OCI-LY1 (cell line): ENCODE measurements at regions not wholly inside any gene's neighbourhood (a gene's known extent, or its start where the extent isn't known, plus 50 kb on each side); places are given as distances from the start of the nearest gene placed in this dataset.

Experiments used
- H2AFZ ChIP-seq: fragments of 200-600 bp; sonication (generic), shearing (Covaris generic); 2 replicates; pipeline ENCODE4 v1.6.0; 2014; ENCODE audit warnings: antibody characterized with exemption, mild to moderate bottlenecking, low read length
- H3F3A ChIP-seq: fragments of 200-600 bp; sonication (generic), shearing (Covaris generic); 2 replicates; pipeline ENCODE4 v1.6.0; 2014; ENCODE audit warnings: mild to moderate bottlenecking, antibody characterized with exemption, low read length, moderate library complexity; ENCODE audit not compliant: insufficient read depth
- H3K27ac ChIP-seq: fragments of 200-600 bp; sonication (generic); 2 replicates; pipeline ENCODE4 v1.5.1; 2014; ENCODE audit warnings: low read length, mixed run types, mild to moderate bottlenecking, low read depth; ENCODE audit not compliant: poor library complexity, severe bottlenecking
- H3K27me3 ChIP-seq: fragments of 200-600 bp; sonication (generic); 2 replicates; pipeline ENCODE4 v1.6.0; 2014; ENCODE audit warnings: antibody characterized with exemption, mild to moderate bottlenecking, low read length, moderate library complexity; ENCODE audit not compliant: insufficient read depth
- H3K36me3 ChIP-seq: fragments of 200-600 bp; sonication (generic); 2 replicates; pipeline ENCODE4 v1.6.1; 2014; ENCODE audit warnings: mild to moderate bottlenecking, antibody characterized with exemption, low read length, moderate library complexity, mixed read lengths; ENCODE audit not compliant: insufficient read depth
- H3K4me1 ChIP-seq: fragments of 200-600 bp; sonication (generic); 2 replicates; pipeline ENCODE4 v1.5.1; 2014; ENCODE audit warnings: mild to moderate bottlenecking, low read length, moderate library complexity; ENCODE audit not compliant: insufficient read depth, severe bottlenecking
- H3K4me2 ChIP-seq: fragments of 200-600 bp; sonication (generic), shearing (Covaris generic); 2 replicates; pipeline ENCODE4 v1.6.1; 2014; ENCODE audit warnings: low read length
- H3K4me3 ChIP-seq: fragments of 200-600 bp; sonication (generic); 2 replicates; pipeline ENCODE4 v1.5.1; 2014; ENCODE audit warnings: low read length, low read depth, mild to moderate bottlenecking, mixed read lengths; ENCODE audit not compliant: poor library complexity, severe bottlenecking
- H3K79me2 ChIP-seq: fragments of 200-600 bp; shearing (Covaris generic); 2 replicates; pipeline ENCODE4 v1.6.1; 2016; ENCODE audit warnings: mixed run types, low read length, mixed read lengths; ENCODE audit not compliant: insufficient read depth
- H3K9ac ChIP-seq: fragments of 200-600 bp; sonication (generic), shearing (Covaris generic); 2 replicates; pipeline ENCODE4 v1.6.1; 2014; ENCODE audit warnings: mild to moderate bottlenecking, low read length, mixed read lengths
- H3K9me2 ChIP-seq: fragments of 200-600 bp; sonication (generic), shearing (Covaris generic); 2 replicates; pipeline ENCODE4 v1.6.1; 2014; ENCODE audit warnings: low read depth, mild to moderate bottlenecking, low read length, mixed read lengths
- H3K9me3 ChIP-seq: fragments of 200-600 bp; shearing (Covaris generic); 2 replicates; pipeline ENCODE4 v1.6.1; 2014; ENCODE audit warnings: low read length, mixed read lengths
- H4K20me1 ChIP-seq: fragments of 200-600 bp; sonication (generic), shearing (Covaris generic); 2 replicates; pipeline ENCODE4 v1.6.0; 2016; ENCODE audit warnings: mild to moderate bottlenecking, low read length; ENCODE audit not compliant: insufficient read depth
- EZH2 ChIP-seq: fragments of 200-600 bp; sonication (generic), shearing (Covaris generic); IDR thresholded peaks from 2 replicates; pipeline ENCODE4 v1.8.0; 2017; ENCODE audit warnings: borderline replicate concordance, mixed run types, mild to moderate bottlenecking, antibody characterized with exemption, low read length, moderate library complexity, mixed read lengths
- TF ChIP-seq, protein P1 (sequence below): fragments of 200-600 bp; sonication (generic), shearing (Covaris generic); IDR thresholded peaks from 2 replicates; pipeline ENCODE4 v1.5.1; 2017; ENCODE audit warnings: mild to moderate bottlenecking, antibody characterized with exemption, low read length, moderate library complexity, mixed read lengths

DNA sequence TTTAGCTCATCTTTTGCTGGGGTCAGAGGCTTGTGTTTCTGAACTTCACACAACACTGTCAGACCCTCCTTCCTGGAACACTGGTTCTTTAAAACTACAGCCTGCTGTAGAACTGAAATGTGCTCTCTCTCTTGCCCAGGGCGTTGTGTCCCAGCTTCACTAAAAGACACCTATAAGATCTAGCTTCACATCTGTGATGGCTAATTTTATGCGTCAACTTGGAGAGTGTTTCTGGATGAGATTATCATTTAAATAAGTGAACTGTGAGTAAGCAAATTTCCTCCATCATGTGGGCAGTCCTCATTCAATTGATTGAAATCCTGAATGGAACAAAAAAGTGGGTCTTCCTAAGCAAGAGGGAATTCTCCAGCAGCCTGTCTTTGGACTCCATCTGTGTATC lies 140.3 kb downstream of the OSR1 start:
- H3K4me3 ChIP-seq: no peak overlapping the region
- H3K9me3 ChIP-seq: no peaks in the 10 kb centered on the region
- no peak overlapping the region for H3K9ac ChIP-seq
- H3K27me3 ChIP-seq: no peaks in the 10 kb centered on the region
- H3K4me1 ChIP-seq: no peaks in the 10 kb centered on the region
- no peaks in the 10 kb centered on the region for H3K9me2 ChIP-seq
- no peak overlapping the region for H2AFZ ChIP-seq
- no peaks in the 10 kb centered on the region for H3F3A ChIP-seq
- no peak overlapping the region for H3K27ac ChIP-seq
- H4K20me1 ChIP-seq: no peaks in the 10 kb centered on the region
- TF ChIP-seq EZH2: no peak
- TF ChIP-seq, protein P1, sequence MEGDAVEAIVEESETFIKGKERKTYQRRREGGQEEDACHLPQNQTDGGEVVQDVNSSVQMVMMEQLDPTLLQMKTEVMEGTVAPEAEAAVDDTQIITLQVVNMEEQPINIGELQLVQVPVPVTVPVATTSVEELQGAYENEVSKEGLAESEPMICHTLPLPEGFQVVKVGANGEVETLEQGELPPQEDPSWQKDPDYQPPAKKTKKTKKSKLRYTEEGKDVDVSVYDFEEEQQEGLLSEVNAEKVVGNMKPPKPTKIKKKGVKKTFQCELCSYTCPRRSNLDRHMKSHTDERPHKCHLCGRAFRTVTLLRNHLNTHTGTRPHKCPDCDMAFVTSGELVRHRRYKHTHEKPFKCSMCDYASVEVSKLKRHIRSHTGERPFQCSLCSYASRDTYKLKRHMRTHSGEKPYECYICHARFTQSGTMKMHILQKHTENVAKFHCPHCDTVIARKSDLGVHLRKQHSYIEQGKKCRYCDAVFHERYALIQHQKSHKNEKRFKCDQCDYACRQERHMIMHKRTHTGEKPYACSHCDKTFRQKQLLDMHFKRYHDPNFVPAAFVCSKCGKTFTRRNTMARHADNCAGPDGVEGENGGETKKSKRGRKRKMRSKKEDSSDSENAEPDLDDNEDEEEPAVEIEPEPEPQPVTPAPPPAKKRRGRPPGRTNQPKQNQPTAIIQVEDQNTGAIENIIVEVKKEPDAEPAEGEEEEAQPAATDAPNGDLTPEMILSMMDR: no peak
- H3K79me2 ChIP-seq: no peaks in the 10 kb centered on the region
- no peaks in the 10 kb centered on the region for H3K36me3 ChIP-seq
- no peak overlapping the region for H3K4me2 ChIP-seq

GRCh38 chr2:19216676-19217602 lies 141.5 kb downstream of the OSR1 start:
- H3K27ac ChIP-seq: no peak overlapping the region
- H4K20me1 ChIP-seq: no peaks in the 10 kb centered on the region
- H3K9ac ChIP-seq: no peak overlapping the region
- no peaks in the 10 kb centered on the region for H3K4me1 ChIP-seq
- H3F3A ChIP-seq: no peaks in the 10 kb centered on the region
- H3K9me3 ChIP-seq: no peaks in the 10 kb centered on the region
- no peaks in the 10 kb centered on the region for H3K36me3 ChIP-seq
- H3K27me3 ChIP-seq: no peaks in the 10 kb centered on the region
- no peak overlapping the region for H3K4me2 ChIP-seq
- no peaks in the 10 kb centered on the region for H3K79me2 ChIP-seq
- TF ChIP-seq, protein P1: no peak
- TF ChIP-seq EZH2: no peak
- H3K4me3 ChIP-seq: no peak overlapping the region
- H3K9me2 ChIP-seq: no peaks in the 10 kb centered on the region
- H2AFZ ChIP-seq: no peak overlapping the region

DNA sequence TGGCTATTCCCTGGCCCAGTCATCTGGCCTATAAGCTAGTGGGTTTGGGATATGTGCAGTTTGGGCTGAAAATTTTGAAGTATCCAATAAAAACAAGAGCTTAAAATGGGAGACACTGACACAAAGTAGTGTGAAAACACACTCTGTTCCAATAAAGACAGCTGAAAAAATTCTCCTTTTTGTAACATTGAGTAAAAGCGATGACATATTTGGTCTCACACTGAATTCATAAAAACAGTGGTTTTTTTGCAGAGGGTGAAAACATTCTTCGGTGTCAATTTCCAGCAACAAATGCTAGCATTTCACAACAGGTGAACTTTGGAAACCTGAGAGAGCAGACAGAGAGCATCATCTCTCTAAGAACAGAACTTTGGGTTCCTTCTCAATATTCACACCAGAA lies 142.2 kb downstream of the OSR1 start:
- H3K9ac ChIP-seq: no peak overlapping the region
- TF ChIP-seq EZH2: no peak
- TF ChIP-seq, protein P1: no peak
- H3K9me3 ChIP-seq: no peaks in the 10 kb centered on the region
- no peak overlapping the region for H2AFZ ChIP-seq
- H3F3A ChIP-seq: no peaks in the 10 kb centered on the region
- no peaks in the 10 kb centered on the region for H3K4me1 ChIP-seq
- no peak overlapping the region for H3K4me2 ChIP-seq
- no peaks in the 10 kb centered on the region for H3K79me2 ChIP-seq
- H4K20me1 ChIP-seq: no peaks in the 10 kb centered on the region
- H3K36me3 ChIP-seq: no peaks in the 10 kb centered on the region
- H3K4me3 ChIP-seq: no peak overlapping the region
- H3K27ac ChIP-seq: no peak overlapping the region
- H3K27me3 ChIP-seq: no peaks in the 10 kb centered on the region
- no peaks in the 10 kb centered on the region for H3K9me2 ChIP-seq
